Suppressor macrophage (primary cell): ENCODE measurements at regions not wholly inside any gene's neighbourhood (a gene's known extent, or its start where the extent isn't known, plus 50 kb on each side); places are given as distances from the start of the nearest gene placed in this dataset.
"Not testable (repeated sequence)": the region's sequence is repeated elsewhere in the genome, so short reads cannot be mapped to it uniquely, and the experiment has no call there.

Source experiments
- DNase-seq, 4 experiments: peaks; one replicate each; pipeline ENCODE4 v3.0.0-alpha.2; 2020 to 2022

DNA sequence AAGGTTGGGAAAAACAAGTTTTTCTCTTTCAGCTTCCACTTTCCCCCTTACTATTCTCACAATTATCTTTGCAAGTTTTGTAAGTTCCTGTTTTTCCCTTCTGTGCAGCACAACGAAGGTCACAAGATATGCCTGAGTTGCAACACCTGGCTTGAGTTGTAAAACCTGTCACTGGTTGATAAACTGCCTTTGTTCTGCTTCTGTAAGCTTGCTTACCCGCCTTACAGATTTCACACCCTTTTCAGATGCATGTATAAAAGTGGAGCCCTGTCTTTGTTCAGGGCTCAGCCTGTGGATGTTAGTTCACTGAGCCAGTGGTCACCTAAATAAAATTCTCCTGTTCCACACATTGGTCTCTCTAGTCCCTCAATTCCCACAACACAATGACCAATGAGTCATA lies 318.9 kb downstream of the UBE2NL start:
- not testable (repeated sequence) for DNase-seq

DNA sequence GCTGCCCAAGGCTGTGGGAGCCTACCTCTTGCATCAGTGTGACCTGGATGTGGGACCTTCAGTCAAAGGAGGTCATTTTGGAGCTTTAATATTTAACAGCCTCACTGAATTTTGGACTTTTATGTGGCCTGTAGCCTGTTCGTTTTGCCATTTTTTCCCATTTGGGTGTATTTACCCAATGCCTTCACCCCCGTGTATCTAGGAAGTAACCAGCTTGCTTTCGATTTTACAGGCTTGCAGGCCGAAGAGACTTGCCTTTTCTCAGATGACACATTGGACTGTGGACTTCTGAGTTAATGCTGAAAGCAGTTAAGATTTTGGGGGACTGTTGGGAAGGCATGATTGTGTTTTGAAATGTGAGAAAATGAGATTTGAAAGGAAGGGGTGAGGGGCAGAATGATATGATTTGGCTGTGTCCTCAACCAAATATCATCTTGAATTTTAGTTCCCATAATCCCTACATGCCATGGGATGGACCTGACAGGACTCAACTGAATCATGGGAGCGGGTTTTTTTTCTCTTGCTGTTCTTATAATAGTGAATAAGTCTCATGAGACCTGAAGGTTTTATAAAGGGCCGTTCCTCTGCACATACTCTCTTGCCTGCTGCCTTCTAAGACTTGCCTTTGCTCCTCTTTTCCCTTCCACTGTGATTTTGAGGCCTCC lies 324.6 kb downstream of the UBE2NL start:
- not testable (repeated sequence) for DNase-seq

- DNase-seq: no peak
Measured at GRCh38 chrX:144214651-144215050, 330.8 kb downstream of the UBE2NL start.

DNA sequence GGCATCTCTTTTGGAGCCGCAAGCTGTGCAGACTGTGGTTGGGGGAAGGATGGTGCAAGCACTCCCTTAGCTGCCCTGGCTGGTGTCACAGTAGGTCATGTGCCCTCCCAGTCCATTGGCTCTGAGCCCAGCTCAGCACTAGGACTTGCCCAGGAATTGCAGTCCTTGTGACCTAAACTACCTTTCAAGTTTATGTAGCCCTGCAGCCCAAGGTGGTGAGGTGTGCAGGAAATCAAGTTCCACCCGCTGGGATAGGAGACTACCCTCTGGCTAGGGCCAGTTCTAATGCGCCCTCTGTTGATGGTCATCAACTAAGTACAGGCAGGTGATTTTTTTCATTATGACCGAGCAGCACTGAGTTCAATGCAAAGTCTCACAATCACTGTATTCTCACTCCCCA lies 335.2 kb downstream of the UBE2NL start:
- no peak for DNase-seq

DNA sequence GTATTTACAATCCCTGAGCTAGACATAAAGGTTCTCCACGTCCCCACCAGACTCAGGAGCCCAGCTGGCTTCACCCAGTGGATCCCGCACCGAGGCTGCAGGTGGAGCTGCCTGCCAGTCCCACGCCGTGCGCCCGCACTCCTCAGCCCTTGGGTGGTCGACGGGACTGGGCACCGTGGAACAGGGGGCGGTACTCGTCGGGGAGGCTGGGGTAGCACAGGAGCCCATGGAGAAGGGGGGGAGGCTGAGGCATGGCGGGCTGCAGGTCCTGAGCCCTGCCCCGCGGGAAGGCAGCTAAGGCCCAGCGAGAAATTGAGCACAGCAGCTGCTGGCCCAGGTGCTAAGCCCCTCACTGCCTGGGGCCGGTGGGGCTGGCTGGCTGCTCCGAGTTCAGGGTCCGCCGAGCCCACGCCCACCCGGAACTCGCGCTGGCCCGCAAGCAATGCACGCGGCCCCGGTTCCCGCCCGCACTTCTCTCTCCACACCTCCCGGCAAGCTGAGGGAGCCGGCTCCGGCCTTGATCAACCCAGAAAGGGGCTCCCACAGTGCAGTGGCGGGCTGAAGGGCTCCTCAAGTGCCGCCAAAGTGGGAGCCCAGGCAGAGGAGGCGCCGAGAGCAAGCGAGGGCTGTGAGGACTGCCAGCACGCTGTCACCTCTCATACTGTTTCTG lies 347.4 kb downstream of the UBE2NL start:
- not testable (repeated sequence) for DNase-seq

- no peak for DNase-seq
Measured at GRCh38 chrX:144253356-144253755, 369.5 kb downstream of the UBE2NL start.

- DNase-seq: no peak
Measured at GRCh38 chrX:144259054-144259453, 375.2 kb downstream of the UBE2NL start.

DNA sequence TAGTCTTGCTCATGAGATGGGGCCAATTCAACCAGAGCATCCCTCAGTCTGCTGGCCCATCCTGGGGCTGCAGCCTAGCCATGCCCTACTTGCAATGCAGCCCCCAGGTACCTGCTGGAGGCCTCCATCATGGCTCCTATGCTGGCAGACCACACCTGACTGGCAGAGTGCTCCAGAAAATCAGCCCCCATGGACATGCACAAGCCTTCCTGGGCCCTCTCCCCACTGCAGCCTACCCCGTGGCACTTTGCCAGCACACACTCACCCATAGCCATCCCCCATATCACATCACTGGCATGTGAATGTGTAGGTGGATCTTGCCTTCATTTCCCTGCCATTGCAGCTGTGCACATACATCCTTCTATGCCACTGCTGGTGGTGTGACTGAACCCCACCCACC lies 381.8 kb downstream of the UBE2NL start:
- DNase-seq: no peak

DNA sequence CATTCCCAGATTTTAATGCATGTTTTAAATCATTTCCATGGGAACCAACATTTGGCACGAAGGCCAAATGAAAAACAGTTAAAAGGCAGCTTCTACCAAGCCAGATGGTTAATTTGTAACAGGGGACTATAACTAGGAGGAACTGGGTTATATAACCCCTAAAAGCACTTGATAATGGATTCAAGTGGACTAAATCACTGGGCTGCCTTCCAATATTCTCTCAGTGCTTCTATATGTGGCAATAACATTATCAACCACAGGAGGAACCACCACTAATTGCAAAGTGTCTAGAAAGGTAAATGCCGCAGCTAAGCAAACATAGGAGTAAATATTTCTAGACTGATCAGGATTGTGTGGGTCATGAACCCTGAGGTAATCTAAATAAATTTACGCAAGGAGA lies 391.5 kb downstream of the UBE2NL start:
- DNase-seq: no peak

- no peak for DNase-seq
Measured at GRCh38 chrX:144275843-144276242, 392.0 kb downstream of the UBE2NL start.

- no peak for DNase-seq
Measured at GRCh38 chrX:144293229-144293628, 409.4 kb downstream of the UBE2NL start.

DNA sequence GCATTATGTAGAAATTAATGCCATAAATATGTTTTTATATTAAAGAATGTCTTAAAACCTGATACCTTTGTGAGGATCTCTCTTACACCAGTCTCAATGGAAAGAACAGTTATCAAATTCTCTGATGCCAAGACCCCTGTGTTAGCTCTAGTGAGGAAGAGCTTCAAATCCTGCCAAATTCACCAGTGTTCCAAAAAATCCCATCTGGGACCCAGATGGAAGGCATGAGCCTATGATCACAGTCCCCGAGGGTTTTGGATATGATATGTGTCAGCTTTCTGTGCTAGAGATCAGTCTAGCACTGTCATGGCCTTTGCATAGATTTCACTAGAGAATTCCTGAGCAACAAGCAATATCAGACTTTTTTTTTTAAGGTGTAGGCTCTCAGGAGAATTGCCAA lies 412.1 kb downstream of the UBE2NL start:
- DNase-seq: no peak

DNA sequence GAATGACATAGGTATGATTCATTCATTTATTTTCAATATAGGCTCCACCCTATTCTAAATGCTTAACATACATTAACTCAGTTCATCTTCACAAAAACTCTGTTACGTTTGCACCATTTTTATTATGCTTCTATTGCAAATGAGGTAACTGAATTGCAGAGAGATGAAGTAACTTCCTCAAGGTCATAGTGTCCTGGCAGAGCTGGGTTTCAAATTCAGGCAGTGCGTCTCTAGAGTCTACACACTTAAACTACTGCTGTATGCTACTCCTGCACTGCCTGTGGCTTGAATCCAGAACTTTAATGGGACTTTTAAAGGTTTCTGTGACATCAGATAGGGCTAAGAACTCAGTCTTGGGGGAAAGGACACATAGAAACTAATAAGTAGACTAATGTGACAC lies 413.4 kb downstream of the UBE2NL start:
- no peak for DNase-seq

DNA sequence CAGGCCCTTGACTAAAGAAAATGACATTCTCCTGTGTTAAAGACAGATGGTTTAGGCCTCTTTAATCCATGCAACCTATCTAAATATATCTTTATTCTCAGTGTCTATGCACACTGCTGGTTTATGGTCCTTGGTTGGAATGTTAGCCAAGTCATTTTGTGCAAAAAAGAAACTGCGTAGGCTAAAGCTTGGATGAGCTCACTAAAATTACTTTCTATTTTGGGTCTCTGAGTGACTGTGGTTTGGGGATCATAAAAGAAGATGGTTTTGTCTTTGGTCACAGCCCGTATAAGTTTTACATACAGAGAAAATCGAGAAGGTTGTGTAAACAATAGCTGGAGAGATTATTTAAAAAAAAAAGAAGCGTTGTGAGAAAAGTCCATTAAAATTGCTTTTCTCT lies 443.6 kb downstream of the UBE2NL start:
- no peak for DNase-seq

DNA sequence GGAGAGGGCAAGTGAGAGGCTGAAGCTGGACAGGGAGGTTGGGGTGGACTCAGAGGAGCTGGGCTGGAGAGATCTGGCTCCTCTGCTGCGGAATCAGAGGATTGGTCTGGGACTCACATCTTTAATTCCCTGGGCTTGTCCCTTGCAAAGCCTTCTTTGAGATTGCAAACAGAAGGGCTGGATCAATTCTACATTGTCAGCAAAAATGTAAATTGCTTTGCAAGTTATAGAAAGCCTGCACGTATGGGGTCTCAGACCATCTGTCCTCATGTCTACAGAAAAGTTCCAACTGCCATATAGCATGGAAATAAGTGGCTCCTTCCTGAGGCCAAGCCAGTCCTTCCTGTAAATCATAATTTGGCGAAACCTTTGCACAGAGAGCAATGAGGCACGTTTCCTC lies 449.6 kb downstream of the UBE2NL start:
- DNase-seq: no peak

DNA sequence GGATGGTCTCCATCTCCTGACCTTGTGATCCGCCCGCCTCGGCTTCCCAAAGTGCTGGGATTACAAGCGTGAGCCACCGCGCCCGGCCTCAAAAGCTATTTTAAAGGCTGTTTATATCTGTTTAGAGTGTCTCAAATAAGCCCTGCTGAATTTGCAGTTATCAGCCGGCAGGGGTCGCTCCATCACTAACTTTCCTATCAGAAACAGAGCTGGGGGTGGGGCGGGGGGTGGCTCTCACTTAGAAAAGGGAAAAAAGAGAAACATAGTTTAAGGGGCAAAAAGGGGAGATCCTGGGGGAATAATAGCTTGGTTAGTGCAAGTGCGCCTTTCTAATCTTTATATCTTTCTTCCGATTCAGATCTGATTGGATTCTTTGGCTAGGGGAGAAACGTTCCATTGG lies 450.7 kb downstream of the UBE2NL start:
- no peak for DNase-seq

GRCh38 chrX:144335402-144335801 lies 451.5 kb downstream of the UBE2NL start:
- no peak for DNase-seq

DNA sequence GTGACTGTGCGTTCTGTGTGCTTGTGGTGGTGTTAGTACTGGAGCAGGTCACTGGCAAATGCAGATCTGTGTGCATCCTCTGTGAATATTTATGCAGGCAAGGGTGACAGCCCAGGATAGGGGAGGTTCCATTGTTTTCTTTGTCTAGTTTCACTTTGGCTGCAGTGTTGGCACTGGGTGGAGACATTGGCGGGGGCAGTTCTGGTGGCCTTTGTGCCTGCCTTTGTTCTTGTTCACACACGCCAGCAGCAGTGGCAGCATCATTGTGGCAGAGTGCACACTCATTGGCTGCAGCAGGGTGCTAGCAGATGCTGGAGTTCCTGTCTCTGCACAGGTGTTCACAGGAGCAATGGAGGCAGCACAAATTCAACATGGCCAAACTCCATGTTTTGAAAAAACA lies 495.3 kb downstream of the UBE2NL start:
- no peak for DNase-seq

DNA sequence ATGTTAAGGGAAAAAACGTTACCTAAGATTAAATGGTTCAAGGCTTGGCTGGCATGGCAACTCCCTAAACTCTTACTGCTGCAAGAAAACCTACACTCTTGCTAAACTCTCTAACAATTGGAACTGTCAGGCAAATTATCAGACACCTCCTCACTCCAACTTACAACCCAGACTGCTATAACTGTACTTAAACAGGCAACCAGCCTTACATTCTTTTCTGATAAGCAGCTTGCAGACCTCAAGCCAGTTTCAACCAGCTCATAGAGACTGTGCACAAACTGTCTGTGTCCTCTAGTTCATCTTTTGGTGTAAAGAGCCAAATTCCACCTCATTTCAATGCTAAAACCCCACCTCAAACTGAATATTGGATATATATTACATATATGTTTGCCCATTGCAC lies 504.9 kb downstream of the UBE2NL start:
- DNase-seq: no peak
